ENCODE measurements at regions not wholly inside any gene's neighbourhood (a gene's known extent, or its start where the extent isn't known, plus 50 kb on each side); places are given as distances from the start of the nearest gene placed in this dataset.
A peak's percentile ranks its signal among the peaks of the same experiment; 100 is the strongest.

- no peak for TF ChIP-seq SREBF2 (IDR thresholded peaks at IDR 0.05)
- no peak for TF ChIP-seq KDM5A (IDR thresholded peaks at IDR 0.05)
- peak; percentile 20 to 45; a peak in 3 of 4 replicates for TF ChIP-seq CEBPB (IDR thresholded peaks at IDR 0.05)
- no peak for TF ChIP-seq KDM1A (IDR thresholded peaks at IDR 0.05; ENCODE audit: low read depth)
- no peak for TF ChIP-seq CHD4 (IDR thresholded peaks at IDR 0.05; ENCODE audit: borderline replicate concordance)
- no peak for TF ChIP-seq HOXB13 (CRISPR knock-in tag; IDR thresholded peaks at IDR 0.05; ENCODE audit: low read depth)
- TF ChIP-seq GATA3 (IDR thresholded peaks at IDR 0.05; ENCODE audit: borderline replicate concordance) = peak; percentile 96
- TF ChIP-seq BCL3 (IDR thresholded peaks at IDR 0.05) = peak; percentile 53; the same call in 1 of the 3 replicates
- no peak for TF ChIP-seq NPAS2 (CRISPR knock-in tag; IDR thresholded peaks at IDR 0.05; ENCODE audit: borderline replicate concordance)
- no peak for TF ChIP-seq NR3C1 (IDR thresholded peaks at IDR 0.05)
- peak; percentile 66 for TF ChIP-seq ZFP36 (IDR thresholded peaks at IDR 0.05; ENCODE audit: borderline replicate concordance, partially characterized antibody)
- TF ChIP-seq MYC (IDR thresholded peaks at IDR 0.05; ENCODE audit: borderline replicate concordance, low read length) = no peak
- no peak for TF ChIP-seq FOXS1 (CRISPR knock-in tag; IDR thresholded peaks at IDR 0.05)
- no peak; the same call in 1 of the 2 replicates for TF ChIP-seq ESRRA (IDR thresholded peaks at IDR 0.05; ENCODE audit: borderline replicate concordance, low read length)
- TF ChIP-seq USF2 (IDR thresholded peaks at IDR 0.05) = no peak
- no peak for TF ChIP-seq HMGXB4 (CRISPR knock-in tag; IDR thresholded peaks at IDR 0.05; ENCODE audit: borderline replicate concordance)
- no peak for TF ChIP-seq ZSCAN20 (CRISPR knock-in tag; IDR thresholded peaks at IDR 0.05)
- TF ChIP-seq EHF (CRISPR knock-in tag; IDR thresholded peaks at IDR 0.05) = no peak
- no peak for TF ChIP-seq RFX5 (IDR thresholded peaks at IDR 0.05)
- TF ChIP-seq SMC3 (IDR thresholded peaks at IDR 0.05) = no peak
- no peak for TF ChIP-seq EHMT2 (IDR thresholded peaks at IDR 0.05; ENCODE audit: low read depth)
- TF ChIP-seq CBX2 (IDR thresholded peaks at IDR 0.05; ENCODE audit: borderline replicate concordance, low read depth) = no peak
- TF ChIP-seq NFE2L2 (conservative IDR thresholded peaks at IDR 0.05; ENCODE audit: low read length) = no peak
- TF ChIP-seq, protein P1, sequence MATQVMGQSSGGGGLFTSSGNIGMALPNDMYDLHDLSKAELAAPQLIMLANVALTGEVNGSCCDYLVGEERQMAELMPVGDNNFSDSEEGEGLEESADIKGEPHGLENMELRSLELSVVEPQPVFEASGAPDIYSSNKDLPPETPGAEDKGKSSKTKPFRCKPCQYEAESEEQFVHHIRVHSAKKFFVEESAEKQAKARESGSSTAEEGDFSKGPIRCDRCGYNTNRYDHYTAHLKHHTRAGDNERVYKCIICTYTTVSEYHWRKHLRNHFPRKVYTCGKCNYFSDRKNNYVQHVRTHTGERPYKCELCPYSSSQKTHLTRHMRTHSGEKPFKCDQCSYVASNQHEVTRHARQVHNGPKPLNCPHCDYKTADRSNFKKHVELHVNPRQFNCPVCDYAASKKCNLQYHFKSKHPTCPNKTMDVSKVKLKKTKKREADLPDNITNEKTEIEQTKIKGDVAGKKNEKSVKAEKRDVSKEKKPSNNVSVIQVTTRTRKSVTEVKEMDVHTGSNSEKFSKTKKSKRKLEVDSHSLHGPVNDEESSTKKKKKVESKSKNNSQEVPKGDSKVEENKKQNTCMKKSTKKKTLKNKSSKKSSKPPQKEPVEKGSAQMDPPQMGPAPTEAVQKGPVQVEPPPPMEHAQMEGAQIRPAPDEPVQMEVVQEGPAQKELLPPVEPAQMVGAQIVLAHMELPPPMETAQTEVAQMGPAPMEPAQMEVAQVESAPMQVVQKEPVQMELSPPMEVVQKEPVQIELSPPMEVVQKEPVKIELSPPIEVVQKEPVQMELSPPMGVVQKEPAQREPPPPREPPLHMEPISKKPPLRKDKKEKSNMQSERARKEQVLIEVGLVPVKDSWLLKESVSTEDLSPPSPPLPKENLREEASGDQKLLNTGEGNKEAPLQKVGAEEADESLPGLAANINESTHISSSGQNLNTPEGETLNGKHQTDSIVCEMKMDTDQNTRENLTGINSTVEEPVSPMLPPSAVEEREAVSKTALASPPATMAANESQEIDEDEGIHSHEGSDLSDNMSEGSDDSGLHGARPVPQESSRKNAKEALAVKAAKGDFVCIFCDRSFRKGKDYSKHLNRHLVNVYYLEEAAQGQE (IDR thresholded peaks at IDR 0.05) = no peak
- TF ChIP-seq RAD21 (conservative IDR thresholded peaks at IDR 0.05 in 1 of 2, IDR thresholded peaks at IDR 0.05 in 1 of 2) = peak in 1 of 2 experiments; percentile 22; a peak in 1 of 5 replicates
- TF ChIP-seq POLR2A (IDR thresholded peaks at IDR 0.05; ENCODE audit: low read length) = no peak
- no peak for TF ChIP-seq ZC3H11A (IDR thresholded peaks at IDR 0.05)
These were observed 101.8 kb downstream of the RPLP1 start (continued) for GRCh38 chr15:69554279-69554961.
